NT2/D1 (cell line): ENCODE measurements at regions not wholly inside any gene's neighbourhood (a gene's known extent, or its start where the extent isn't known, plus 50 kb on each side); places are given as distances from the start of the nearest gene placed in this dataset.

Source experiments
- YY1 ChIP-seq: IDR thresholded peaks from 2 replicates; pipeline ENCODE4 v1.6.1; 2011; ENCODE audit not compliant: insufficient read length, insufficient read depth
- ZNF274 ChIP-seq: IDR thresholded peaks from 2 replicates; pipeline ENCODE4 v1.6.1; 2011; ENCODE audit warnings: mild to moderate bottlenecking, low read depth, low read length

- TF ChIP-seq YY1 (no peak), ZNF274 (no peak)
These were observed 58.1 kb upstream of the NLK start for GRCh38 chr17:27984404-27984803.
